22Rv1 (cell line): ENCODE measurements at regions not wholly inside any gene's neighbourhood (a gene's known extent, or its start where the extent isn't known, plus 50 kb on each side); places are given as distances from the start of the nearest gene placed in this dataset.

ENCODE experiments used
- ZFX ChIP-seq: fragments of 450-650 bp; IDR thresholded peaks from 2 replicates; pipeline ENCODE4 v1.6.1; 2017; ENCODE audit warnings: antibody characterized with exemption, borderline replicate concordance
- TF ChIP-seq, protein P1 (sequence below): fragments of 450-650 bp; IDR thresholded peaks from 2 replicates; pipeline ENCODE4 v1.5.1; 2017; ENCODE audit warnings: mild to moderate bottlenecking

DNA sequence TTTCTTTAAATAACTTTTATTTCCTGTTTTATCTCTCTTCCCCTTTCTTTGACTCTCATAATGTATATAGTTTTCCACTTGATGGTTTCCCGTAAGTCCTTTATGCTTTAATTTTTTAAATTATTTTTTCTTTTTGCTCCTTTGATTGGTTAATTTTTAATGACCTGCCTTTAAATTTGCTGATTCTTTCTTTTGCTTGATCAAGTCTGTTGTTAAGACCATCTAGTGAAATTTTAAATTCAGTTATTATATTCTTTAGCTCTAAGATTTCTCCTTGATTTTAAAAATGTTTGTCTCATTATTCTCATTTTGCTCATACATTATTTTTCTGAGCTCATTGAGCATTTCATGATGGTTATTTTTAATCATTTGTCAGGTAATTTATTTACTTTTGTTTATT is 718.6 kb downstream of the METTL15 start:
- TF ChIP-seq, protein P1, sequence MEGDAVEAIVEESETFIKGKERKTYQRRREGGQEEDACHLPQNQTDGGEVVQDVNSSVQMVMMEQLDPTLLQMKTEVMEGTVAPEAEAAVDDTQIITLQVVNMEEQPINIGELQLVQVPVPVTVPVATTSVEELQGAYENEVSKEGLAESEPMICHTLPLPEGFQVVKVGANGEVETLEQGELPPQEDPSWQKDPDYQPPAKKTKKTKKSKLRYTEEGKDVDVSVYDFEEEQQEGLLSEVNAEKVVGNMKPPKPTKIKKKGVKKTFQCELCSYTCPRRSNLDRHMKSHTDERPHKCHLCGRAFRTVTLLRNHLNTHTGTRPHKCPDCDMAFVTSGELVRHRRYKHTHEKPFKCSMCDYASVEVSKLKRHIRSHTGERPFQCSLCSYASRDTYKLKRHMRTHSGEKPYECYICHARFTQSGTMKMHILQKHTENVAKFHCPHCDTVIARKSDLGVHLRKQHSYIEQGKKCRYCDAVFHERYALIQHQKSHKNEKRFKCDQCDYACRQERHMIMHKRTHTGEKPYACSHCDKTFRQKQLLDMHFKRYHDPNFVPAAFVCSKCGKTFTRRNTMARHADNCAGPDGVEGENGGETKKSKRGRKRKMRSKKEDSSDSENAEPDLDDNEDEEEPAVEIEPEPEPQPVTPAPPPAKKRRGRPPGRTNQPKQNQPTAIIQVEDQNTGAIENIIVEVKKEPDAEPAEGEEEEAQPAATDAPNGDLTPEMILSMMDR: no peak
- no peak for TF ChIP-seq ZFX
